GM21367 (cell line): ENCODE measurements at regions not wholly inside any gene's neighbourhood (a gene's known extent, or its start where the extent isn't known, plus 50 kb on each side); places are given as distances from the start of the nearest gene placed in this dataset.
"Not testable (repeated sequence)": the region's sequence is repeated elsewhere in the genome, so short reads cannot be mapped to it uniquely, and the experiment has no call there.

Experiments used
- ATAC-seq: cut with Tn5 transposase; IDR thresholded peaks from one replicate; pipeline ENCODE4 v1.9.1; 2021; ENCODE audit not compliant: unreplicated experiment

GRCh38 chr13:71218960-71219359, 648.0 kb downstream of the DACH1 start:
- ATAC-seq: no peak

GRCh38 chr13:71217827-71218226, 649.2 kb downstream of the DACH1 start:
- no peak for ATAC-seq

- no peak for ATAC-seq
Measured at GRCh38 chr13:71214821-71215220, 652.2 kb downstream of the DACH1 start.

GRCh38 chr13:71214357-71214756, 652.6 kb downstream of the DACH1 start:
- ATAC-seq: no peak

GRCh38 chr13:71213252-71213821, 653.7 kb downstream of the DACH1 start:
- peak; percentile 60 for ATAC-seq

GRCh38 chr13:71210861-71211260, 656.1 kb downstream of the DACH1 start:
- ATAC-seq: no peak

GRCh38 chr13:71209217-71209616, 657.8 kb downstream of the DACH1 start:
- no peak for ATAC-seq

- not testable (repeated sequence) for ATAC-seq
Measured at GRCh38 chr13:71184583-71184982, 682.4 kb downstream of the DACH1 start.

- ATAC-seq: not testable (repeated sequence)
Measured at GRCh38 chr13:71183352-71183751, 683.7 kb downstream of the DACH1 start.

- no peak for ATAC-seq
Measured at GRCh38 chr13:71171740-71172139, 695.3 kb downstream of the DACH1 start.

GRCh38 chr13:71169180-71169579, 697.8 kb downstream of the DACH1 start:
- ATAC-seq: no peak

GRCh38 chr13:71156550-71156949, 710.5 kb downstream of the DACH1 start:
- no peak for ATAC-seq

- no peak for ATAC-seq
Measured at GRCh38 chr13:71149498-71150363, 717.3 kb downstream of the DACH1 start.

- no peak for ATAC-seq
Measured at GRCh38 chr13:71149046-71149445, 718.0 kb downstream of the DACH1 start.

GRCh38 chr13:71148396-71148795, 718.6 kb downstream of the DACH1 start:
- ATAC-seq: no peak

- ATAC-seq: no peak
Measured at GRCh38 chr13:71144883-71145282, 722.1 kb downstream of the DACH1 start.

GRCh38 chr13:71137101-71137500, 729.9 kb downstream of the DACH1 start:
- no peak for ATAC-seq

- no peak for ATAC-seq
Measured at GRCh38 chr13:71124230-71124629, 742.8 kb downstream of the DACH1 start.

- no peak for ATAC-seq
Measured at GRCh38 chr13:71118779-71119364, 748.1 kb downstream of the DACH1 start.

GRCh38 chr13:71117920-71118319, 749.1 kb downstream of the DACH1 start:
- ATAC-seq: no peak

GRCh38 chr13:71115301-71115700, 751.7 kb downstream of the DACH1 start:
- ATAC-seq: no peak

GRCh38 chr13:71096421-71096820, 770.6 kb downstream of the DACH1 start:
- ATAC-seq: no peak
